ENCODE measurements at regions not wholly inside any gene's neighbourhood (a gene's known extent, or its start where the extent isn't known, plus 50 kb on each side); places are given as distances from the start of the nearest gene placed in this dataset.

DNA sequence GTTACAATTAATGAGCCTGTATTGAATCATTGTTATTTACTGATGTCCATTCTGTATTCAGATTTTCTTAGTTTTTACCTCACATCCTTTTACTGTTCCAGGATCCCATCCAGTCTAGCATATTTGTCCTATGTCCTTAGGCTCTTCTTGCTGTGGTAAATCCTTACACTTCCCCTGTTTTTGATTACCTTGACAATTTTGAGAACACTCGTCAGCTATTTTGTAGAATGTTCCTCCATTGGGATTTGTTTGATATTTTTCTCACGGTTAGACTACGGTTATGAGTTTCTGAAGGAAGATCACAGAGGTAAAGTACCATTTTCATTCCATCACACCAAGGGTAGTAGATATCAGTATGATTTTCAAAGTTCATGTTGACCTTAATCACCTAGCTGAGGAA lies 202.3 kb downstream of the AKAIN1 start:
- Mint-ChIP-seq H3K4me3 (no peak overlapping the region), H3K27me3 (no peaks in the 10 kb centered on the region), H3K4me1 (no peaks in the 10 kb centered on the region), H3K27ac (no peak overlapping the region), H3K9me3 (ENCODE audit: insufficient read depth) (peaks cover 11% of the 10 kb centered on the region)
- no CpG with 5 or more reads among the region's 3 CpGs for WGBS (ENCODE audit: insufficient coverage)
- Histone ChIP-seq H3K9me3 (ENCODE audit: control extremely low read depth in 1 of 3, control insufficient read depth in 2 of 3, insufficient read depth in 1 of 3, low read length in 2 of 3) (peaks cover 1 to 23% (median 13%) of the 10 kb centered on the region in 3 donors), H3K79me2 (ENCODE audit: control insufficient read depth, insufficient read depth, low read length) (no peaks in the 10 kb centered on the region), H3K9ac (ENCODE audit: low read length) (no peak overlapping the region), H3K4me3 (ENCODE audit: control extremely low read depth in 1 of 5, extremely low read depth in 1 of 5, insufficient read depth in 1 of 5, low read depth in 2 of 5, low read length in 4 of 5) (no peak overlapping the region), H3K4me1 (ENCODE audit: control insufficient read depth in 2 of 2, insufficient read depth in 2 of 2, low read length in 2 of 2) (no peaks in the 10 kb centered on the region), H4K20me1 (ENCODE audit: control insufficient read depth, insufficient read depth, low read length, poor library complexity, severe bottlenecking) (no peaks in the 10 kb centered on the region), H3K36me3 (replicated peaks in 1 of 2; ENCODE audit: control extremely low read depth in 1 of 2, control insufficient read depth in 1 of 2, extremely low read depth in 1 of 2, insufficient read depth in 2 of 2, low read length in 1 of 2) (no peaks in the 10 kb centered on the region), H2AFZ (ENCODE audit: insufficient read depth, low read depth, low read length, poor library complexity, severe bottlenecking) (no peak overlapping the region), H3K27ac (ENCODE audit: low read length in 2 of 2) (no peak overlapping the region), H3K4me2 (replicated peaks; ENCODE audit: low read depth, low read length, poor library complexity, severe bottlenecking) (no peak overlapping the region), H3K27me3 (replicated peaks in 1 of 4; ENCODE audit: control extremely low read depth in 1 of 4, control insufficient read depth in 3 of 4, insufficient read depth in 4 of 4, low read length in 3 of 4) (no peaks in the 10 kb centered on the region)
- ATAC-seq (ENCODE audit: low read depth) (no peak), DNase-seq (no peak)
- ChIA-PET CTCF (no interaction called here), POLR2A (no interaction called here)
- TF ChIP-seq, protein P1, sequence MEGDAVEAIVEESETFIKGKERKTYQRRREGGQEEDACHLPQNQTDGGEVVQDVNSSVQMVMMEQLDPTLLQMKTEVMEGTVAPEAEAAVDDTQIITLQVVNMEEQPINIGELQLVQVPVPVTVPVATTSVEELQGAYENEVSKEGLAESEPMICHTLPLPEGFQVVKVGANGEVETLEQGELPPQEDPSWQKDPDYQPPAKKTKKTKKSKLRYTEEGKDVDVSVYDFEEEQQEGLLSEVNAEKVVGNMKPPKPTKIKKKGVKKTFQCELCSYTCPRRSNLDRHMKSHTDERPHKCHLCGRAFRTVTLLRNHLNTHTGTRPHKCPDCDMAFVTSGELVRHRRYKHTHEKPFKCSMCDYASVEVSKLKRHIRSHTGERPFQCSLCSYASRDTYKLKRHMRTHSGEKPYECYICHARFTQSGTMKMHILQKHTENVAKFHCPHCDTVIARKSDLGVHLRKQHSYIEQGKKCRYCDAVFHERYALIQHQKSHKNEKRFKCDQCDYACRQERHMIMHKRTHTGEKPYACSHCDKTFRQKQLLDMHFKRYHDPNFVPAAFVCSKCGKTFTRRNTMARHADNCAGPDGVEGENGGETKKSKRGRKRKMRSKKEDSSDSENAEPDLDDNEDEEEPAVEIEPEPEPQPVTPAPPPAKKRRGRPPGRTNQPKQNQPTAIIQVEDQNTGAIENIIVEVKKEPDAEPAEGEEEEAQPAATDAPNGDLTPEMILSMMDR (IDR thresholded peaks at IDR 0.05), result no peak
- TF ChIP-seq EZH2 (IDR thresholded peaks at IDR 0.05; ENCODE audit: borderline replicate concordance, insufficient read depth, low read depth, low read length, poor library complexity, severe bottlenecking), result no peak
- intact Hi-C loops (cut with micrococcal nuclease), result no loop called here

DNA sequence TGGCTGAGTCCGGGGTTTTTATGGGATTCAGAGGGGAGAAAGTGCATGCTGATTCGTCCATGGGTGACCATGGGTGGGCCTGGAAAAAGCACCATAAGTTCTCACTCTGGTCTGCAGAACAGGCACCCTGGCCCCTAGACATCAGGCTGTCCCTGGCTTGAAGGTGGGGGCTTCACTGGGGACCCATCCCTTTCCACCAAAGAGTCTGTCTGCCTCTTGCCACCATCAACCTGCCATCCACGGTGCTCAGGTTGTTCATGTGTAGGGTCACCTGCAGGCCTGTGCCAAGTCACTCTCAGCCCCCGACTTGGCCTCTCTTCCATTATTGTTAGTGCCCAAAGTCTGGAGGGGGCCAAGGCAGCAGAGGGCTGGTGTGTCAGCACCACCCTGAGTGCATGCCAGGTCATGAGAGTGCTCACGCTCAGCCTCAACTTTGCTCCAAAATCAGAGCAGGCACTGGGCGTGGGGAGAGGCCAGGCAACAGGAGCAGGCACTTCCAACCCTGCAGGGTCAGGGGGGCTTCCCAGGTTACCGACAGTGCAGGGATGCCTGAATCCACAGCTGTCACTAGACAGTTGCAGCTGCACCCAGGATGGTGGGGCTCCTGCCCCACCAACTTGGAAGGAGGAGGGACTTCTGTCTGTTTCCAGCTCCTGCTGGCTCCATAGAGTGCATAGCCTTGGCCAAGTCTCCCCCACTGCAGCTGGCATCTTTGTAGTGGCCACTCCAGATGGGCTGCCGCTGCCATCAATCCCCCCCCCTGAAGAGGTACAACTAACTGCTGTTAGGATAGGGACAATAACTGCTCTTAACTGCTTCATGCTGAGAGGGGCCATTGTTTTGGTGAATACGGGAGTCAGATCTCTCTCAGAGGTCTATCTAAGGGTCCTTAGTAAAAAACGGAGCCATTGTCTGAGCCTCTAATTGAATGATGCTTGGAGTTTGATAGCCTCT lies 209.3 kb downstream of the AKAIN1 start:
- H4K20me1 ChIP-seq (ENCODE audit: control insufficient read depth, insufficient read depth, low read length, poor library complexity, severe bottlenecking), result no peaks in the 10 kb centered on the region
- H3K9ac ChIP-seq (ENCODE audit: low read length), result no peak overlapping the region
- CTCF ChIA-PET, result no interaction called here
- H3K4me1 Mint-ChIP-seq, result no peaks in the 10 kb centered on the region
- H3K79me2 ChIP-seq (ENCODE audit: control insufficient read depth, insufficient read depth, low read length), result no peaks in the 10 kb centered on the region
- no peak overlapping the region for H3K4me3 ChIP-seq (ENCODE audit: control extremely low read depth in 1 of 5, extremely low read depth in 1 of 5, insufficient read depth in 1 of 5, low read depth in 2 of 5, low read length in 4 of 5)
- peaks cover 6% of the 10 kb centered on the region for H3K9me3 Mint-ChIP-seq (ENCODE audit: insufficient read depth)
- TF ChIP-seq, protein P1 (IDR thresholded peaks at IDR 0.05), result no peak
- TF ChIP-seq EZH2 (IDR thresholded peaks at IDR 0.05; ENCODE audit: borderline replicate concordance, insufficient read depth, low read depth, low read length, poor library complexity, severe bottlenecking), result no peak
- H3K36me3 ChIP-seq (replicated peaks in 1 of 2; ENCODE audit: control extremely low read depth in 1 of 2, control insufficient read depth in 1 of 2, extremely low read depth in 1 of 2, insufficient read depth in 2 of 2, low read length in 1 of 2), result no peaks in the 10 kb centered on the region
- POLR2A ChIA-PET, result no interaction called here
- no peak overlapping the region for H2AFZ ChIP-seq (ENCODE audit: insufficient read depth, low read depth, low read length, poor library complexity, severe bottlenecking)
- no peaks in the 10 kb centered on the region for H3K4me1 ChIP-seq (ENCODE audit: control insufficient read depth in 2 of 2, insufficient read depth in 2 of 2, low read length in 2 of 2)
- no peak overlapping the region for H3K27ac ChIP-seq (ENCODE audit: low read length in 2 of 2)
- H3K27me3 Mint-ChIP-seq, result no peaks in the 10 kb centered on the region
- no peak overlapping the region for H3K4me3 Mint-ChIP-seq
- peaks cover 0 to 22% (median 10%) of the 10 kb centered on the region in 3 donors for H3K9me3 ChIP-seq (ENCODE audit: control extremely low read depth in 1 of 3, control insufficient read depth in 2 of 3, insufficient read depth in 1 of 3, low read length in 2 of 3)
- intact Hi-C loops (cut with micrococcal nuclease), result no loop called here
- WGBS (ENCODE audit: insufficient coverage), result 79% methylated on average over 9 of the region's 10 CpGs
- ATAC-seq (ENCODE audit: low read depth), result no peak
- no peak overlapping the region for H3K4me2 ChIP-seq (replicated peaks; ENCODE audit: low read depth, low read length, poor library complexity, severe bottlenecking)
- no peak for DNase-seq
- no peak overlapping the region for H3K27ac Mint-ChIP-seq
- no peaks in the 10 kb centered on the region for H3K27me3 ChIP-seq (replicated peaks in 1 of 4; ENCODE audit: control extremely low read depth in 1 of 4, control insufficient read depth in 3 of 4, insufficient read depth in 4 of 4, low read length in 3 of 4)

All from B cell (primary cell).